GM12801 (cell line): ENCODE measurements at regions not wholly inside any gene's neighbourhood (a gene's known extent, or its start where the extent isn't known, plus 50 kb on each side); places are given as distances from the start of the nearest gene placed in this dataset.

ENCODE experiments used
- CTCF ChIP-seq: IDR thresholded peaks from one replicate; pipeline ENCODE4 v1.5.1; 2011; ENCODE audit warnings: control low read depth; ENCODE audit not compliant: insufficient read length; ENCODE audit errors: extremely low read depth

GRCh38 chr16:66203476-66203875 is 163.0 kb upstream of the CDH5 start:
- TF ChIP-seq CTCF: no peak

- no peak for TF ChIP-seq CTCF
Observed at GRCh38 chr16:66199189-66199588, 167.3 kb upstream of the CDH5 start.

GRCh38 chr16:66198641-66199040 is 167.8 kb upstream of the CDH5 start:
- TF ChIP-seq CTCF: no peak

- no peak for TF ChIP-seq CTCF
Observed at GRCh38 chr16:66197668-66198278, 168.7 kb upstream of the CDH5 start.

GRCh38 chr16:66196770-66197169 is 169.7 kb upstream of the CDH5 start:
- no peak for TF ChIP-seq CTCF

GRCh38 chr16:66194866-66195265 is 171.6 kb upstream of the CDH5 start:
- TF ChIP-seq CTCF: no peak

GRCh38 chr16:66193543-66194229 is 172.8 kb upstream of the CDH5 start:
- no peak for TF ChIP-seq CTCF
